HG02588 (cell line): ENCODE measurements at regions not wholly inside any gene's neighbourhood (a gene's known extent, or its start where the extent isn't known, plus 50 kb on each side); places are given as distances from the start of the nearest gene placed in this dataset.
"Not testable (repeated sequence)": the region's sequence is repeated elsewhere in the genome, so short reads cannot be mapped to it uniquely, and the experiment has no call there.

Experiments used
- ATAC-seq: cut with Tn5 transposase; IDR thresholded peaks from one replicate; pipeline ENCODE4 v1.9.1; 2021; ENCODE audit warnings: mild to moderate bottlenecking, moderate library complexity; ENCODE audit not compliant: unreplicated experiment

- no peak for ATAC-seq
These were observed 981.2 kb upstream of the KLHL29 start for GRCh38 chr2:22403748-22404147.

- no peak for ATAC-seq
These were observed 978.4 kb upstream of the KLHL29 start for GRCh38 chr2:22406625-22407024.

- ATAC-seq = no peak
These were observed 964.9 kb upstream of the KLHL29 start for GRCh38 chr2:22420076-22420475.

- ATAC-seq = no peak
These were observed 942.9 kb upstream of the KLHL29 start for GRCh38 chr2:22442051-22442450.

- ATAC-seq = no peak
These were observed 940.7 kb upstream of the KLHL29 start for GRCh38 chr2:22444281-22444680.

- no peak for ATAC-seq
These were observed 935.3 kb upstream of the KLHL29 start for GRCh38 chr2:22449696-22450095.

- ATAC-seq = no peak
These were observed 934.1 kb upstream of the KLHL29 start for GRCh38 chr2:22450831-22451230.

GRCh38 chr2:22454826-22455485 is 930.0 kb upstream of the KLHL29 start:
- ATAC-seq = no peak

- no peak for ATAC-seq
These were observed 926.5 kb upstream of the KLHL29 start for GRCh38 chr2:22458440-22458839.

- ATAC-seq = not testable (repeated sequence)
These were observed 909.9 kb upstream of the KLHL29 start for GRCh38 chr2:22475103-22475502.

GRCh38 chr2:22478329-22478728 is 906.6 kb upstream of the KLHL29 start:
- ATAC-seq = no peak

- no peak for ATAC-seq
These were observed 903.3 kb upstream of the KLHL29 start for GRCh38 chr2:22481486-22482259.

GRCh38 chr2:22483036-22483435 is 901.9 kb upstream of the KLHL29 start:
- no peak for ATAC-seq

GRCh38 chr2:22485486-22485885 is 899.5 kb upstream of the KLHL29 start:
- no peak for ATAC-seq

- ATAC-seq = no peak
These were observed 898.6 kb upstream of the KLHL29 start for GRCh38 chr2:22486343-22486742.

GRCh38 chr2:22487036-22487435 is 897.9 kb upstream of the KLHL29 start:
- no peak for ATAC-seq

GRCh38 chr2:22487541-22487940 is 897.4 kb upstream of the KLHL29 start:
- no peak for ATAC-seq

- no peak for ATAC-seq
These were observed 893.5 kb upstream of the KLHL29 start for GRCh38 chr2:22491442-22491841.

GRCh38 chr2:22494156-22494555 is 890.8 kb upstream of the KLHL29 start:
- no peak for ATAC-seq

- ATAC-seq = no peak
These were observed 887.9 kb upstream of the KLHL29 start for GRCh38 chr2:22497064-22497463.

- ATAC-seq = no peak
These were observed 887.2 kb upstream of the KLHL29 start for GRCh38 chr2:22497789-22498188.

- no peak for ATAC-seq
These were observed 885.7 kb upstream of the KLHL29 start for GRCh38 chr2:22499082-22499839.
